ENCODE measurements at regions not wholly inside any gene's neighbourhood (a gene's known extent, or its start where the extent isn't known, plus 50 kb on each side); places are given as distances from the start of the nearest gene placed in this dataset.

GRCh38 chr18:25455159-25455558, 103.2 kb upstream of the ZNF521 start:
- CTCF ChIA-PET: interaction anchor here (0.5 kb wide), 1 partner anchor 1201 kb away, joined by 3 read pairs; no protein-coding TSS in a partner anchor
- Histone ChIP-seq H3K36me3 (ENCODE audit: insufficient read depth, low read length, poor library complexity, severe bottlenecking) (no peaks in the 10 kb centered on the region), H3K9me3 (ENCODE audit: low read depth, low read length, poor library complexity, severe bottlenecking) (peaks cover 4% of the 10 kb centered on the region), H3K27me3 (replicated peaks; ENCODE audit: insufficient read depth, low read depth, low read length, poor library complexity) (no peaks in the 10 kb centered on the region), H3K27ac (ENCODE audit: low read depth, low read length, poor library complexity, severe bottlenecking) (no peak overlapping the region), H3K4me3 (ENCODE audit: low read depth, low read length, poor library complexity, severe bottlenecking) (no peak overlapping the region), H3K4me1 (ENCODE audit: insufficient read depth, low read length, poor library complexity, severe bottlenecking) (no peaks in the 10 kb centered on the region)
- no TSS peak for BruUV-seq (replicated peaks)
- intact Hi-C loops (cut with micrococcal nuclease; ENCODE audit: unreplicated experiment): no loop called here
- DNase-seq (ENCODE audit: low spot score): no peak
- POLR2A ChIA-PET (ENCODE audit: low non-redundant PET): no interaction called here
- TF ChIP-seq EZH2 (IDR thresholded peaks at IDR 0.05; ENCODE audit: borderline replicate concordance, low read depth, low read length, poor library complexity, severe bottlenecking): no peak
- no peak for TF ChIP-seq CTCF (conservative IDR thresholded peaks at IDR 0.05; ENCODE audit: low read depth, low read length)

- Histone ChIP-seq H3K9me3 (ENCODE audit: low read depth, low read length, poor library complexity, severe bottlenecking) (peaks cover 4% of the 10 kb centered on the region), H3K27me3 (replicated peaks; ENCODE audit: insufficient read depth, low read depth, low read length, poor library complexity) (no peaks in the 10 kb centered on the region), H3K27ac (ENCODE audit: low read depth, low read length, poor library complexity, severe bottlenecking) (no peak overlapping the region), H3K36me3 (ENCODE audit: insufficient read depth, low read length, poor library complexity, severe bottlenecking) (no peaks in the 10 kb centered on the region), H3K4me3 (ENCODE audit: low read depth, low read length, poor library complexity, severe bottlenecking) (no peak overlapping the region), H3K4me1 (ENCODE audit: insufficient read depth, low read length, poor library complexity, severe bottlenecking) (no peaks in the 10 kb centered on the region)
- ChIA-PET CTCF (no interaction called here), POLR2A (ENCODE audit: low non-redundant PET) (no interaction called here)
- intact Hi-C loops (cut with micrococcal nuclease; ENCODE audit: unreplicated experiment): no loop called here
- DNase-seq (ENCODE audit: low spot score): no peak
- TF ChIP-seq EZH2 (IDR thresholded peaks at IDR 0.05; ENCODE audit: borderline replicate concordance, low read depth, low read length, poor library complexity, severe bottlenecking) (no peak), CTCF (conservative IDR thresholded peaks at IDR 0.05; ENCODE audit: low read depth, low read length) (no peak)
- BruUV-seq (replicated peaks): no TSS peak
Observed at GRCh38 chr18:25454730-25455129, 102.8 kb upstream of the ZNF521 start.

- no peaks in the 10 kb centered on the region for H3K36me3 ChIP-seq (ENCODE audit: insufficient read depth, low read length, poor library complexity, severe bottlenecking)
- peaks cover 4% of the 10 kb centered on the region for H3K9me3 ChIP-seq (ENCODE audit: low read depth, low read length, poor library complexity, severe bottlenecking)
- intact Hi-C loops (cut with micrococcal nuclease; ENCODE audit: unreplicated experiment): no loop called here
- ChIA-PET CTCF (no interaction called here), POLR2A (ENCODE audit: low non-redundant PET) (no interaction called here)
- TF ChIP-seq CTCF (conservative IDR thresholded peaks at IDR 0.05; ENCODE audit: low read depth, low read length) (no peak), EZH2 (IDR thresholded peaks at IDR 0.05; ENCODE audit: borderline replicate concordance, low read depth, low read length, poor library complexity, severe bottlenecking) (no peak)
- H3K27me3 ChIP-seq (replicated peaks; ENCODE audit: insufficient read depth, low read depth, low read length, poor library complexity): no peaks in the 10 kb centered on the region
- no peak for DNase-seq (ENCODE audit: low spot score)
- H3K27ac ChIP-seq (ENCODE audit: low read depth, low read length, poor library complexity, severe bottlenecking): no peak overlapping the region
- no peaks in the 10 kb centered on the region for H3K4me1 ChIP-seq (ENCODE audit: insufficient read depth, low read length, poor library complexity, severe bottlenecking)
- H3K4me3 ChIP-seq (ENCODE audit: low read depth, low read length, poor library complexity, severe bottlenecking): no peak overlapping the region
- no TSS peak for BruUV-seq (replicated peaks)
Observed at GRCh38 chr18:25454270-25454659, 102.3 kb upstream of the ZNF521 start.

Measured in A673 (cell line).